HG03108 (cell line): ENCODE measurements at regions not wholly inside any gene's neighbourhood (a gene's known extent, or its start where the extent isn't known, plus 50 kb on each side); places are given as distances from the start of the nearest gene placed in this dataset.

Experiments
- ATAC-seq: cut with Tn5 transposase; IDR thresholded peaks from one replicate; pipeline ENCODE4 v1.9.1; 2021; ENCODE audit warnings: moderate library complexity; ENCODE audit not compliant: unreplicated experiment

DNA sequence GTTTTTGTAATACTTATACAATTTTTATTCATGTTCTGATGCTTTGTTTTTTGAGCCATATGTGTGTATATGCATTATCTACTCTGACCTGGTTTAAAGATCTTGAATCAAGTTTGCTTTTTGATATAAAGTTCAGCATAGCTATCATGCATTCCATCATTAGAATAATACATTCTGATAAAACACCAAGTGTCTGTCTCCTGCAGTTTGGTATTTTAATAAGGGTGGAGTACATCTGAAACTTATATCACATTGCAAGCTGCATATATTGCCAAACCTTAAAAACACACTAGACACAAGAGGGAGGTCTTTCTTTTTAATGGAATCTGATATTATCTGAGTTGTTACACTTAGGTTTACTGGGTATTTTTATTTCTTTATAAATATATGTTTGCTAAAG lies 102.8 kb upstream of the ADAMTSL1 start:
- no peak for ATAC-seq

DNA sequence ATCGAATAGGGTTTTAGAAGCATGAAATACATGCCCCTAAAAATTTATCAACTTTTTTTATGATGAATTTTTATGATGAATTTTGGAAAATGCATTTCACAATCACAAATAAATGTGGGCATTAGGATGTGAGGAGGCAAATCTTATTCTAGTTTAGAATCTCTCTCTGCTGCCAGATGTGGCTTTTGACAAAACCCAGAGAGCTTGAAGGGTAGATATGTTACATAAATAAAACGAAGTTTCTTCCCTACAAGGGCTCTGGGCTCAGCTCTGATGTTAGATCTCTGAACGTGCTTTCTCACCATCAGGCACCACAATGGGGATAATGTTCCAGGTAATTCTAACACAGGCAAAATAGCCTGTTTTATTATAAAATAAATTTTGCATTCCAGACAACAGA lies 102.3 kb upstream of the ADAMTSL1 start:
- ATAC-seq, result no peak

DNA sequence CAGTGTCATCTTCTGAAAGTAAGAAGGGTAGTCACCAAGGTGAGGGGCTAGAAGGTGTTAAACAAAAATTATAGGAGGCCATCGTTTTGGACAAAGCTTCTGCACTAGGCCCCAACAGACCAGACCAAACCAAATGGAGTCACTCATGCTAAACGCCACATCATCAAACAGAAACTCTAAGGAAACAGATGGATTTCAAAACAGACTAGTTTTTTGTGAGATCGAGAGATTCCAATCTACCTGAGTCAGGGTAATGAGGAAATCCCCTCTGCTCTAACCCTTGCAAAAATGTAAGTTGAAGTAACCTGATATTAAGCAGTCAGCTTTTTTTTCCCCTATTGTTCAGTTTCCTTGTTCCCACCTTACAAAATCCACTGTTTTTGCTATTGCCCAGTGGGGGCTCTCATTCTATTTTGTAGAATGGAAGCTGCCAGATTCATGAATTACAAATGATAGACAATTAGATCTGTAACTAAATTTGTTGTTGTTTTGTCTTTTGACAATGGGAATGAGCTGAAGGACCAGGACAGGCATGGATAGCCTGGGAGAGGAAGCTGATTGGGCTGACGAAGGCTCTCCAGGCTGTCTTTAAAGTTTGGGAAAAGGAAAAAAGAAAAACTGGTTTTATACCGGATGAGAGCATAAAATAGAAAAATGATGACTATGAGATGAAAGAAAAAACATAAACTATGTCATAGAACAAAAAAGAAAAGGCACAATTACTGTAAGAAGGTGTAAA lies 94.7 kb upstream of the ADAMTSL1 start:
- ATAC-seq, result no peak

DNA sequence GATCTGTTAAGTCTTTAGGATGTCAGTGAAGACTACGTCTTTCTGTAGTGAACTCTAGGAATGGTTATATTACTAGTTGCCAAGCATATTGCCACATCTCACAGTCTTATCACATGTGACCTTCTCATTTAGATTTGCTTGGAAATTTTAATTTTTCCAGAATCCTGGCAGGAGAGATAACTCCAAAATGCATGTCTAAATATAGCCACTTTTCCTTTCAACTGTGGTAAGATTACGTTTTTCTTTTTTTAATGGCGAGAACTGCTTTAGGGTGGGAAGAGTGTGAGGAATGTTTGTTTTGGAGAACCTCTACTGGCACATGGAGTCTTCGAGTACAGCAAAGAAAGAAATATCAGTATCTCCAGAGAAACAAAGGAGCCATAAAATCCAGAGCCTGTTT lies 91.7 kb upstream of the ADAMTSL1 start:
- ATAC-seq, result no peak

DNA sequence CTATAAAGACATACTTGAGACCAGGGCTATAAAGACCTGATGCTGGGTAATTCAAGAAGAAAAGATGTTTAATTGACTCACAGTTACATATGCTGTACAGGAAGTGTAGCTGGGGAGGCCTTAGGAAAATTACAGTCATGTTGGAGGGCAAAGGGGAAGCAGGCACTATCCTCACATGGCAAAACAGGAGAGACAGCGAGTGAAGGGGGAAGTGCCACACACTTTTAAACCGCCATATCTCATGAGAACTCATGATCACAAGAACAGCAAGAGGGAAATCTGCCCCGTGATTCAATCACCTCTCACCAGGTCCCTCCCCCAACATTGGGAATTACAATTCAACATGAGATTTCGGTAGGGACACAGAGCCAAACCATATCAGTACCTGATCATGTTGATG lies 89.9 kb upstream of the ADAMTSL1 start:
- no peak for ATAC-seq

DNA sequence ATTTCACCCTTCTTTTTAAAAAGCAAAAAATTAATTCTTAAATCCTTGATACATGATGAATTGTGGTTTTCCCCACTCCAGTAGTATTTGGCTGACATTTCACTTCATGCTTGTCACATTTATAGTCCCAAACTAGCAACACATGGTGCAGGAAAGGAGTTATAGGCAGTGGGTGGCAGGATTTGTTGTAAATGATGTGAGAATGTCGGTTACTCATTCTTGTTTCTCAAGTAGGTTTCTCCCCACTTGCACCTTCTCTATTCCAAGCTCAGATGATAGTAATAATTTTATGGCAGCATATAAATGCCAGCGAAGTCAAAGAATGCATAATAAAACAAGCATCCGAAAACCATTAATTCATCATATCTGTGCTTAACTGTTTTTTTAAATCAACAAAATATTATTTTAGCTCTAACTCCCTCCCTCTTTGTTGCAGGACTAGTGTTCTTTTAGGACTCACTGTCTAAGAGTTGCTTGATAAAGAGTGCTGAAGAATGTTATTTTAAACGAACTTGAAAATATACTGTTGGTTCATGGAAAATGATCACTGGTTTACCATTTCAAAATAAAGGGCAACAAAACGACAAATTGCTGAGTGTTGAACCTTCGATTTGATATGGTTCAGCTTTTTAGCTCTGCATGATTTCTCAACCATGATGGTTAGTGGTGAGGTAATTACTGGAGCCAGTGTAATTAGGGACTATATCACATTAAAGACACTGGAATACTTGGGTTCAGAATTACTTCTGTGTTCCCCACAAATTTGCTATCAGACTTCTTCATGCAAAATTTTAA lies 88.1 kb upstream of the ADAMTSL1 start:
- no peak for ATAC-seq

DNA sequence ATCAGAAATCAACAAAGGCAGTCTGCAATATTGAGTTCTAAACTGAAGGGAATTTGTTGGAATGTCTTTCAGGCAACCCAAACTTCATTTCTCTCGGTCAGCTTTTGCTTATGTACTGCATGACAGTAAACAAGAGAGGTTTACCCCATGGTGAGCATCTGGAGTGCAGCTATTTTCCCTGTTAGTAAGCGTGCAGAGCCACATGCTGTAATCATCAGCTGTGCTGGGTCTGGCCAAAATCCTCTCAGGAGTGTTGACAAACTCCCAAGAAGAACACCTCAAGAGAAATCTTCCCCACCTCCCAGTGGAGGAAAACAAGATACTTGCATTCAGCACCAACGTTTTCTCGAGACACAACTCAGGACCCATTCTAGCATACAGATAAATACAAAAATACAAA lies 83.6 kb upstream of the ADAMTSL1 start:
- ATAC-seq, result no peak

DNA sequence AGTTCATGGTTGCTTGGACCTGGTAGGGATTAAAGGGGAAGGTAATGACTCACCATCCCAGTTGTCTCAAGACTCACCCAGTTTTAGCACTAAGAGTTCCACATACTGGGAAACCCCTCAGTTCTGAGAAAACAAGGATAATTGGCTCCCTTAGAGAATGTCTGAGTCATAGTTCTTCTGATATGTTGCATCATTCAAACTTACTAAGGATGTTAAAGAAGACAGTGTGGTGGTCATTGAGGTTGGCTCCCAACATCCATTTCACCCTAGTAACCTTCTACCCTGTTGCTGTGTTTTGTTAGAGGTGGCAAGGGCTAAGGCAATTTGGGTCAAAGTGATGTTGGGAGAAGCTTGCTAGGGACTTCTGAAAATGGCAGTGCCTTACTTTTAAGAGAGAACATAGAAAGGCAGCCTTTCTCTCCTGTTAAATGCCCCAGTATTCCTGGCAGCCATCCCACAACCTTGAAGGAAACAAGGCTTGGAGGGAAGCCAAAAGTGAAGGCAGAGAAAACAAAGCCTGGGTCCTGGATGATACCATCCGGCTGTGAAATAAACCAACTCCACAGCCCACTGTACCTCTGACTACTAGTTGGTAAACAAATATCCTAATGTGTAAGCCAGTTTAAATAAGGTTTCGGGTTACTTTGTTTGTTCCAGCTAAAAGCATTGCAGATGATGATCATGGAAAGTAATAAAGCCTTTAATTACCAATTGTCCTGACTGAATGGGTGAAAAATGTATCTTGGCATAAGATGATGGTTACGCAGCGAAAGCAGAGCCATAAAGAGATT lies 80.4 kb upstream of the ADAMTSL1 start:
- ATAC-seq, result no peak

DNA sequence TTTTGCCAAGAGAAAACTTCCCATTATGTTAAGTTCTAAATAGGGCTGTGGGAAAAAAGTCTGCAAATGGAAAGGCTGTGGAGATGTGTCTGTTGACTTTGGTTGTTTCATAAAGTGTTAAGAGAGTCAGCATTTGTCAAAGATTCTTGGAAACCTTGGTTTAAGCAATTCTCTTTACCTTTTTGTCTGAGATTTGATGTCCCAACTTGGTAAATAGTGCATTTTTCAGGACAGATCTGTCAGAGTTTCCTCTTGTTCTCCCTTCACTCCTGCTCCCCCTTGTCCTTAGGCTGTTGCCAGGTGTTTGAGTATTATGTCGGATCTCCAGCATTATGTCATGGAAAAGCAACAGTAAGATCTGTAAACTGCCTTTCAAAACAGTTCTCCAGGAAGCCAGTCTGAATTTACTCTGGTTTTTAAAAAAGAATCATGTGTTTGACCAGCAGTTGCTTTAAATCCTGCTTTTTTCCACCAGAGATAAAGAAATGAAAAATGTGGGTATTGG lies 79.1 kb upstream of the ADAMTSL1 start:
- no peak for ATAC-seq

DNA sequence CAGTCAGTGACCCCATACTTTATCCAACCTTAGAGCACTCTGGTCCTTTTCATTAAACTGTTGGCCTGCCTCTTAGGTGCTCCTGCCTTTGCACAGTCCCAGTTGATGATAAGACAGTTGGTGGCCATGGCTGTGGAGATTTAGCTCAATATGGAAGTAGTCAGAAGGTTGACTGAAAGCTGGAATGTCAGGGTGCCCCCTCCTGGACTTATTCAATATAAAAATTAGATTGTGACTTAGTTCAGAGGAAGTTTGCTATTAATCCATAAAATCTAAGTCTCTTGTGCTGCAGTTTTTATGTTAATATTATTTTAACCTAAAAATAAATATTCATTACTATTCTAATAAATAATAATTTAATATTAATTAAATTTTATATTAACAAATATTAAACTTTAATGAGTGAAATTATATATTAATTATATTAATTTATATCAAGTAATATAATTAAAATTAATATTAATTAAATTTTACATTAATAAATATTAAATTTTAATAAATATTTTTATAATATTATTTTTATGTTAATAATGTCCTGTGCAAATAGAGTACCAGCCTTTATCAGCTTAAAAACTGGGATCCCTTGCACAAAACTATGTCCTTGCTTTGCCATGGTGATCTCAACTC lies 77.7 kb upstream of the ADAMTSL1 start:
- ATAC-seq, result no peak

DNA sequence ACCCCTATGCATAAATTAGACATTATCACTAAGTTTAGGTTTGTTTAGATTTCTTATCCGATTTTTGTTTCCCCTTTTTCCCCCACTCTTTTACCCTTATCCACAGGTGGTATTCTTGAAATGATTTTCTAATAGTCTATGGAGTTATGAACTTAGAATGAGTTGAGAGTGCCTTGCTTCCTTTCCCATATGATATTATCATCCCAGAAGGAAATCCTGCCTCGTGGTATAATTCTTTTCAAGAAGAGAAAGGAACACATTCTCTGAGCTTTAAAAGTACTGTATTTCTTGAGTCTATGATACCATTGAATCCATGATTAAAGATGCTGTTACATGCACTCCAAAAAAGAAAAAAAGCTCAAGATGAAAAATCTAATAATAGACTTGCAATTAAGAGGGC lies 76.9 kb upstream of the ADAMTSL1 start:
- no peak for ATAC-seq

DNA sequence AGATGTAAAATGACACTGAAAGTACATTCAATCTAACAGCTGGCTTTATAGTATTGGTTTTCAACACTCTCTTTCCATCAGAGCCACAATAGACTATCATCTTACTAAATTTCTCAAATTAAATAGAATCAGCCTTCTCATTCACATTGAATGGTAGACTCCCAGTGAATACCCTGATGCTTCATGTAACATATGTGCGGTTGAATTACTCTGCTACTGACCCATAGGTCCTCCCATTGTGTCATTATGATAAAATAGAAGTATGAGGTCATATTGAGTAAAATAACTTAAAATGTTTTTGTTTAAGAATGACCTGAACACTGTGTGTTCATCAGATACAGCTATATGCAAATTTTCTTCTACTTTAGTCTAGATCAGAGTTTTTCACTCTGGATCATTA lies 75.9 kb upstream of the ADAMTSL1 start:
- no peak for ATAC-seq

DNA sequence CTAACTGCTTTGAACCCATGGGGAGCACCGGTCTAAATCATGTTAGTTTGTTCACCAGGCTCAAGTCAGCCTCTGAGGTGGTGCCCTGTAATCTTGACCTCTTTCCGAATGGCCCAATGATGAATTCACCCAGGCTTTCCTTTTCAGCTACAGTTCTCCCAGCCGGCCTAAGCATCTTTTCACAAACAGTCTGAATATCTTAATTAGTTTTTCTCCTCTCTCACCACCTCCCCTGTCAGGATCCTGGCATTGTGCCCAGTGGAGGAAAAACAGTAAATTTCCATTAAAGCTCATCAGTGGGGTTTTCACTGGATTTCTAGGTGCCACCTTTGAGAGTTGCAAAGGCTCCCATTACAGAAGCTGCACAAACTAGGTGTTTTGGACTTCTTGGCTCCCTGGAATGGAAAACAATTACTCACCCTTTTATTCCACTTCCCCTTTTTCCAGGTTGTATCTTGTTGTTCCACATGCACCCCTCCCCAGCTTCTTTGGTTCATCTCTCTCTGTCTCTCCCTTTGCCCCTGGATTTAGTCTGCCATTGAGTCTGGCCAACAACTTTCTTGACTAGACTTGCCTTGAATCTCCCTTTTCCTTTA lies 69.4 kb upstream of the ADAMTSL1 start:
- ATAC-seq, result no peak

DNA sequence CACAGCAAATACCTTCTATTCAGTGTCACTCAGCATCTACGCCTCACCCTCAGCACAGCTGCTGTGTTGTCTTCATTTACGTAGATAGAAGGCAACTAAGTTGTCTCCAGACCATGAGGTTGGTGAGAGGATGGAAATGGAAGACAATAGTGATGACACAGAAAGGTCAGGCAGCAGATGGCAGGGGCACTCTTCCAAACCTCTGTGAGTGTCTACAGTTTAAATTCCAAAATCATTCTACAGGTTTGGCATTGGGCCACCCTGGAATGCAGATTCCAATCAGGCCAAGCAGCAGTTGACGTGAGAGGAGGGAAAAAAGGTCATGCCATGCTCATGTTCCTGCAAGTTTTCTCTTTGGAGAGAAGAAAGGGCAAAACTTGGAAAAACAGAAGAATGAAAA lies 68.7 kb upstream of the ADAMTSL1 start:
- ATAC-seq, result no peak

DNA sequence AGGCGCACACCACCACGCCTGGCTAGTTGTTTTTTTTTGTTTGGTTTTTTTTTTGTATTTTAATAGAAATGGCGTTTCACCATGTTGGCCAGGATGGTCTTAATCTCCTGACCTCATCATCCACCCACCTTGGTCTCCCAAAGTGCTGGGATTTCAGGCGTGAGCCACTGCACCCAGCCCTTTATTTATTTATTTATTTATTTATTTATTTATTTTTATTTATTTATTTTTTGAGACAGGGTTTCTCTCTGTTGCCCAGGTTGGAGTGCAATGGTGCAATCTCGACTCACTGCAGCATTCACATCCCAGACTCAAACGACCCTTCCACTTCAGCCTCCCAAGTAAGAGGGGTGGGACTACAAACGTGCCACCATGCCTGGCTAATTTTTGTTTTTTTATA lies 63.0 kb upstream of the ADAMTSL1 start:
- ATAC-seq, result no peak

DNA sequence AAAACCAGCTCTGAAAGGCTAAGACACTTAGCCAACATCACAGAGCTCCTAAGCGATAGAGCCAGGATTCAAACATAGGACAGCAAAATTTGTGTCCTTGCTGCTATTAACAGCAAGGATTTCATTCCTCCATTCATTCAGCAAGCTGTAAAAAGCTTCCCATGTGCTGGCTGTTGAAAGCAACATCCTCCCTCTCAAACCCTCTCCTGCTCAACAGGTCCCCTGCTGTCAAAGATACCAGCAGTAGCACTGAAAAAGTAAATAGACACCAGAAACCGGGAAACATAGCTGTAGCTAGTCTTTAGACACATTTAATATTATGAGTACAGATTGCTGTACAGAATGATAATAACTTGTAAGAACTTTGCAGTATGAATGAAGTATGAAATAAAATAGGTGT lies 52.6 kb upstream of the ADAMTSL1 start:
- no peak for ATAC-seq

DNA sequence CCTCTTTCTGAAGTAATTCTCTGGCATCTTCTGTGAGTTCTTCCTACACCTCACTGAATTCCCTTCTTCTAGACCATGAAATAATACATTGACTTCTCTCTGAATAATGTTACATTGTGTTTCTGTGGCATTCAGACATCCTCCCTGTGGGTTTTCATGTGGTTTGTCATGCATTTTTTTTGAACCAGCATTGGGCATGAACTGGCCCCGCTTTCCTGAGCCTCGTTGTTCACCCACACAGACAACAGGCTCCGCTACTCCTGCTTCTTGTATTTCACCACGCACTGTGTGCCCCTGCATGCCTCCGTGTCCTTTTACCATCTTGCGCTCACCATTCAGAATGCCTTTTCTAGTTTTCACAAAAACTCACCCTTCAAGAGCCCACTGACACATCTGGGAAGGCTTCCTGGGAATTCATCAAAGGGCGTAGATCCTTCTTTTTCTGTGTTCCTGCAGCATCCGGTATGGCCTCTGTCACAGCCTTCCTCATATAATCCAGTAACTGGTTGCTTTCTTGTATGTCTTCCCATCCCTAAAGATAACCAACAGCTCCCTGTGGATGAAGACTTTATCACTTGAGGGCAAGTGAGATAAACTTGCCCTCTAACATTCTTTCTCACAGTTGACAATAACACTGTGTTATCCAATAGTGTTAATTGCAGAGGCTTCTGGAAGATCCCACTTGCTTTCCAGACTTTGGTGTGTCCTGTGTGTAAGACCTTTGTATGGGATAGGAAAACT lies 51.5 kb upstream of the ADAMTSL1 start:
- no peak for ATAC-seq

DNA sequence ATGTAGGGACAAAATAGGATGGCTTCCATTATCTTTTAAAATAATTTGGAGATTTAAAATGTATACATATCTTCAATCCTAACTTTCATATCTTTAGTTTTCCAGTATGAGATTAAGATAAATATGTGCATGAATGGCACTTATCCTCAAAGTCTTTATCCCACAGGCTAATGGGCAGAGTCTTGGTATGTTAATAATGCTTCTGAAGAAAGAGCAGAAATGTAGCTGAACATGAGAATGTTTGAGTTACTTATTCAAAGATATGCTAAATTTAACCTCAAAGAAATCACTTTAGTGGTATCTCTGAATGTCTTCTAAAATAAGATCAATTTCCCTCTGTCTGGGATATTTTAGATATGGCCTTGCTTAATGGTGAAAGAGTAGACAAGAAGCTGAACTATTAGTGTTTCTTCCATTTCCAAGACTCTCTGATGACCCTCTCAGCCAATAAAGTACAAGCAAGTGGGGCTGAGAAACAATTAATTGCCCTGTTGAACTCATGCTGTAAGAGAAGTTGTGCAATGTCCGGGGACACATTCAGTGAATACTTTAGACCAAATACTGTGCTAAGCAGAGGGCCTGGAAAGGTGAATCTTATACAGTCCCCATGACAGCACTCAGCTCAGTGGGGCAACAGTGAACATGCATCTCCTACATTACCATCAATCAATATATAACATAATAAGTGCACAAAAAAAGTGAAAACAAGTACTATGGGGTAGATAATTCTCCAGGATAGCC lies 50.0 kb upstream of the ADAMTSL1 start:
- ATAC-seq, result no peak
